HG03196 (cell line): ENCODE measurements at regions not wholly inside any gene's neighbourhood (a gene's known extent, or its start where the extent isn't known, plus 50 kb on each side); places are given as distances from the start of the nearest gene placed in this dataset.
"Not testable (repeated sequence)": the region's sequence is repeated elsewhere in the genome, so short reads cannot be mapped to it uniquely, and the experiment has no call there.

Source experiments
- ATAC-seq: cut with Tn5 transposase; IDR thresholded peaks from one replicate; pipeline ENCODE4 v1.9.1; 2021; ENCODE audit not compliant: unreplicated experiment

GRCh38 chr5:153350175-153350883 lies 140.1 kb upstream of the GRIA1 start:
- no peak for ATAC-seq

GRCh38 chr5:153352685-153353219 lies 137.7 kb upstream of the GRIA1 start:
- ATAC-seq = peak; percentile 86

GRCh38 chr5:153357493-153358112 lies 132.9 kb upstream of the GRIA1 start:
- ATAC-seq = no peak

- ATAC-seq = peak; percentile 79
These were observed 132.0 kb upstream of the GRIA1 start for GRCh38 chr5:153358315-153358976.

GRCh38 chr5:153360860-153361259 lies 129.6 kb upstream of the GRIA1 start:
- ATAC-seq = no peak

- ATAC-seq = no peak
These were observed 128.6 kb upstream of the GRIA1 start for GRCh38 chr5:153361735-153362409.

- ATAC-seq = peak; percentile 78
These were observed 124.9 kb upstream of the GRIA1 start for GRCh38 chr5:153365547-153365946.

GRCh38 chr5:153367466-153367865 lies 123.0 kb upstream of the GRIA1 start:
- no peak for ATAC-seq

GRCh38 chr5:153372425-153373129 lies 117.9 kb upstream of the GRIA1 start:
- no peak for ATAC-seq

- ATAC-seq = no peak
These were observed 117.4 kb upstream of the GRIA1 start for GRCh38 chr5:153373130-153373498.

GRCh38 chr5:153381630-153382029 lies 108.8 kb upstream of the GRIA1 start:
- ATAC-seq = not testable (repeated sequence)

GRCh38 chr5:153390569-153390968 lies 99.9 kb upstream of the GRIA1 start:
- no peak for ATAC-seq

GRCh38 chr5:153399595-153399994 lies 90.9 kb upstream of the GRIA1 start:
- no peak for ATAC-seq

- ATAC-seq = no peak
These were observed 89.5 kb upstream of the GRIA1 start for GRCh38 chr5:153400931-153401330.

GRCh38 chr5:153402550-153402949 lies 87.9 kb upstream of the GRIA1 start:
- no peak for ATAC-seq

GRCh38 chr5:153403470-153403869 lies 87.0 kb upstream of the GRIA1 start:
- no peak for ATAC-seq

GRCh38 chr5:153404747-153405146 lies 85.7 kb upstream of the GRIA1 start:
- ATAC-seq = no peak

GRCh38 chr5:153421676-153422075 lies 68.8 kb upstream of the GRIA1 start:
- ATAC-seq = no peak

GRCh38 chr5:153425914-153426313 lies 64.6 kb upstream of the GRIA1 start:
- no peak for ATAC-seq

GRCh38 chr5:153429761-153430380 lies 60.6 kb upstream of the GRIA1 start:
- ATAC-seq = peak; percentile 68
